K562 (cell line): ENCODE measurements at regions not wholly inside any gene's neighbourhood (a gene's known extent, or its start where the extent isn't known, plus 50 kb on each side); places are given as distances from the start of the nearest gene placed in this dataset.

Experiments used
- AFF1 ChIP-seq, 2 experiments: fragments of 450-650 bp; IDR thresholded peaks; 2 replicates each; pipeline ENCODE4 v1.6.1; 2018; ENCODE audit warnings: mild to moderate bottlenecking in 2 of 2, low read depth in 1 of 2; ENCODE audit not compliant: partially characterized antibody in 2 of 2
- ARID1B ChIP-seq: fragments of 450-650 bp; IDR thresholded peaks from 2 replicates; pipeline ENCODE4 v1.6.1; 2016; ENCODE audit warnings: antibody characterized with exemption, mild to moderate bottlenecking, inconsistent platforms
- CC2D1A ChIP-seq: fragments of 450-650 bp; IDR thresholded peaks from 2 replicates; pipeline ENCODE4 v1.6.1; 2017; ENCODE audit warnings: mild to moderate bottlenecking
- DPF2 ChIP-seq: fragments of 450-650 bp; IDR thresholded peaks from 2 replicates; pipeline ENCODE4 v1.6.1; 2016
- E2F6 ChIP-seq, 2 experiments: IDR thresholded peaks; 2 replicates each; pipeline ENCODE4 v1.6.1; 2011; ENCODE audit warnings: borderline replicate concordance in 1 of 2, control low read depth in 1 of 2, low read depth in 1 of 2, low read length in 1 of 2, mild to moderate bottlenecking in 1 of 2, mixed read lengths in 1 of 2, moderate library complexity in 1 of 2; ENCODE audit not compliant: insufficient read depth in 1 of 2, insufficient read length in 1 of 2, poor library complexity in 1 of 2, severe bottlenecking in 1 of 2; ENCODE audit errors: extremely low read depth in 1 of 2
- EP400 ChIP-seq: fragments of 450-650 bp; IDR thresholded peaks from 2 replicates; pipeline ENCODE4 v1.6.1; 2017; ENCODE audit warnings: antibody characterized with exemption, mild to moderate bottlenecking, moderate library complexity
- FOXA3 ChIP-seq, 2 experiments: fragments of 450-650 bp in 1 of 2; sonication (generic) in 1 of 2; formaldehyde crosslinking; IDR thresholded peaks in 1 of 2; conservative IDR thresholded peaks in 1 of 2; 2 replicates each; pipeline versions ENCODE4 v1.4.0 to v1.8.0; 2020 to 2022; ENCODE audit warnings: mild to moderate bottlenecking in 2 of 2, missing genetic modification reagents in 1 of 2
- MAZ ChIP-seq, 2 experiments: fragments of 450-650 bp in 1 of 2; sonication (generic) in 1 of 2; formaldehyde crosslinking; IDR thresholded peaks in 1 of 2; conservative IDR thresholded peaks in 1 of 2; 2 replicates each; pipeline versions ENCODE4 v1.4.0 to v1.5.0; 2020; ENCODE audit warnings: mild to moderate bottlenecking in 1 of 2, missing genetic modification reagents in 1 of 2
- PKNOX1 ChIP-seq: fragments of 450-650 bp; IDR thresholded peaks from 2 replicates; pipeline ENCODE4 v1.6.1; 2016
- POLR2B ChIP-seq: fragments of 450-650 bp; IDR thresholded peaks from 2 replicates; pipeline ENCODE4 v1.6.1; 2018; ENCODE audit warnings: low read depth; ENCODE audit not compliant: partially characterized antibody
- SMARCA4 ChIP-seq: fragments of 450-650 bp; IDR thresholded peaks from 2 replicates; pipeline ENCODE4 v1.6.1; 2016
- SMARCE1 ChIP-seq: fragments of 450-650 bp; IDR thresholded peaks from 2 replicates; pipeline ENCODE4 v1.7.1; 2016; ENCODE audit warnings: mild to moderate bottlenecking
- SUPT5H ChIP-seq: fragments of 450-650 bp; IDR thresholded peaks from 2 replicates; pipeline ENCODE4 v1.6.1; 2016
- TAF9B ChIP-seq: fragments of 450-650 bp; IDR thresholded peaks from 2 replicates; pipeline ENCODE4 v1.6.1; 2018; ENCODE audit warnings: mild to moderate bottlenecking; ENCODE audit not compliant: partially characterized antibody
- YY1 ChIP-seq, 3 experiments: IDR thresholded peaks; 2 replicates each; pipeline ENCODE4 v1.6.1; 2011; ENCODE audit warnings: low read length in 2 of 3, mild to moderate bottlenecking in 2 of 3, moderate library complexity in 2 of 3, borderline replicate concordance in 1 of 3, control low read depth in 1 of 3, low read depth in 1 of 3; ENCODE audit not compliant: insufficient read depth in 3 of 3, insufficient replicate concordance in 2 of 3, control insufficient read depth in 1 of 3, insufficient read length in 1 of 3; ENCODE audit errors: extremely low read depth in 1 of 3

GRCh38 chr7:113263215-113263742 lies 144.9 kb upstream of the SMIM30 start (continued):
- TF ChIP-seq CC2D1A (0 out of 2 replicates have a peak, but pooled peaks have one; percentile 40), TAF9B (peak; percentile 84), SMARCA4 (peak; percentile 47; the same call in 1 of the 2 replicates), AFF1 (IDR thresholded peaks at IDR 0.05; ENCODE audit: low read depth in 1 of 2, partially characterized antibody in 2 of 2) (peak in 1 of 2 experiments; percentile 4), SUPT5H (peak; percentile 50), DPF2 (peak; percentile 43; the same call in 1 of the 2 replicates), E2F6 (IDR thresholded peaks at IDR 0.05; ENCODE audit: borderline replicate concordance in 1 of 2, extremely low read depth in 1 of 2, insufficient read depth in 1 of 2, insufficient read length in 1 of 2, low read depth in 1 of 2, low read length in 1 of 2, poor library complexity in 1 of 2, severe bottlenecking in 1 of 2) (peak in 1 of 2 experiments; percentile 9), PKNOX1 (0 out of 2 replicates have a peak, but pooled peaks have one; percentile 4), MAZ (CRISPR knock-in tag; conservative IDR thresholded peaks at IDR 0.05 in 1 of 2, IDR thresholded peaks at IDR 0.05 in 1 of 2) (peak; percentile 19 to 28; a peak in 1 of 4 replicates), POLR2B (peak; percentile 62), SMARCE1 (peak; percentile 33; the same call in 1 of the 2 replicates), EP400 (peak; percentile 79), FOXA3 (CRISPR knock-in tag; conservative IDR thresholded peaks at IDR 0.05 in 1 of 2, IDR thresholded peaks at IDR 0.05 in 1 of 2) (peak; percentile 83 to 91), YY1 (IDR thresholded peaks at IDR 0.05; ENCODE audit: borderline replicate concordance in 1 of 3, control insufficient read depth in 1 of 3, extremely low read depth in 1 of 3, insufficient read depth in 3 of 3, insufficient read length in 1 of 3, insufficient replicate concordance in 2 of 3, low read depth in 1 of 3, low read length in 2 of 3) (peak; percentile 32 to 83 (median 75)), ARID1B (peak; percentile 53; the same call in 1 of the 2 replicates)
